Common myeloid progenitor, CD34-positive (primary cell): ENCODE measurements at regions not wholly inside any gene's neighbourhood (a gene's known extent, or its start where the extent isn't known, plus 50 kb on each side); places are given as distances from the start of the nearest gene placed in this dataset.

Source experiments
- CTCF ChIA-PET: fragments of 350-600 bp; sonication (Branson Sonifier 250); formaldehyde crosslinking; loops from one replicate; lab custom pipeline; 2021; ENCODE audit warnings: antibody characterized with exemption; lab: Charles Lee
- POLR2A ChIA-PET: fragments of 350-600 bp; sonication (Branson Sonifier 250); formaldehyde crosslinking; loops from one replicate; lab custom pipeline; 2021; ENCODE audit warnings: antibody characterized with exemption; lab: Charles Lee
- DNase-seq, 3 donors: peaks; one replicate each; pipeline versions ENCODE4 v3.0.0 to v3.0.0-alpha.2; 2013
- H3K27ac ChIP-seq, 2 experiments: 1 replicate in 1 of 2; 2 replicates in 1 of 2; pipeline ENCODE4 v1.7.0; 2013; ENCODE audit warnings: inconsistent platforms in 2 of 2, low read length in 2 of 2, mild to moderate bottlenecking in 2 of 2, low read depth in 1 of 2, moderate library complexity in 1 of 2; ENCODE audit not compliant: severe bottlenecking in 2 of 2, insufficient read depth in 1 of 2, poor library complexity in 1 of 2
- H3K27me3 ChIP-seq, 5 experiments: replicated peaks in 2 of 5; 1 replicate in 3 of 5; 2 replicates in 2 of 5; pipeline versions ENCODE4 v1.6.1 to v1.7.0; 2013; ENCODE audit warnings: low read length in 4 of 5, mild to moderate bottlenecking in 2 of 5, moderate library complexity in 2 of 5, inconsistent platforms in 1 of 5; ENCODE audit not compliant: insufficient read depth in 5 of 5, control insufficient read depth in 4 of 5
- H3K36me3 ChIP-seq, 4 experiments: 1 replicate in 2 of 4; 2 replicates in 2 of 4; pipeline versions ENCODE4 v1.6.1 to v1.7.0; 2013; ENCODE audit warnings: low read length in 3 of 4, control low read depth in 1 of 4, mild to moderate bottlenecking in 1 of 4; ENCODE audit not compliant: control insufficient read depth in 4 of 4, insufficient read depth in 4 of 4
- H3K4me1 ChIP-seq, 4 experiments: 1 replicate in 3 of 4; 2 replicates in 1 of 4; pipeline versions ENCODE4 v1.6.1 to v1.7.1; 2013; ENCODE audit warnings: low read length in 3 of 4, mild to moderate bottlenecking in 3 of 4, control low read depth in 1 of 4, inconsistent platforms in 1 of 4, moderate library complexity in 1 of 4; ENCODE audit not compliant: control insufficient read depth in 4 of 4, insufficient read depth in 4 of 4; ENCODE audit errors: control extremely low read depth in 1 of 4
- H3K4me3 ChIP-seq, 7 experiments: 1 replicate in 4 of 7; 2 replicates in 3 of 7; pipeline versions ENCODE4 v1.5.1 to v1.7.0; 2013; ENCODE audit warnings: mild to moderate bottlenecking in 7 of 7, low read length in 6 of 7, moderate library complexity in 6 of 7, inconsistent platforms in 2 of 7, low read depth in 2 of 7, control low read depth in 1 of 7; ENCODE audit not compliant: insufficient read depth in 4 of 7, control insufficient read depth in 1 of 7; ENCODE audit errors: extremely low read depth in 1 of 7
- H3K9me3 ChIP-seq, 5 experiments: 1 replicate in 4 of 5; 2 replicates in 1 of 5; pipeline versions ENCODE4 v1.6.1 to v1.7.1; 2013; ENCODE audit warnings: low read length in 4 of 5, mild to moderate bottlenecking in 2 of 5, inconsistent platforms in 1 of 5, low read depth in 1 of 5, moderate library complexity in 1 of 5; ENCODE audit not compliant: control insufficient read depth in 4 of 5, insufficient read depth in 2 of 5; ENCODE audit errors: control extremely low read depth in 1 of 5
- WGBS: methylation state at CpG from one replicate; pipeline ENCODE4 v1.1.5; 2013; ENCODE audit not compliant: insufficient coverage; 5-methylcytosine and 5-hydroxymethylcytosine counted together

DNA sequence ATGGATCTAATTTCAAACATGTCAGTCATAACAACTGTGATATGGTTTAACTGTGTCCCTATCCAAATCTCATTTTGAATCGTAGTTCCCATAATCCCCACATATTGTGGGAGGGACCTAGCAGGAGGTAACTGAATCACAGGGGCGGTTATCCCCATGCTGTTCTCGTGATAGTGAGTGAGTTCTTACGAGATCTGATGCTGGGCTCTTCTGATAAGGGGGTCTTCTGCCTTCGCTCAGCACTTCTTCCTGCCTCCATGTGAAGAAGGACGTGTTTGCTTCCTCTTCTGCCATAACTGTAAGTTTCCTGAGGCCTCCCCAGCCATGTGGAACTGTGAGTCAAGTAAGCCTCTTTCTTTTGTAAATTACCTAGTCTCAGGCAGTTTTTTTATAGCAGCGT lies 138.0 kb upstream of the PCGF5 start:
- no peak for DNase-seq
- Histone ChIP-seq H3K4me3 (no peak overlapping the region), H3K9me3 (peaks cover 0 to 3% (median 0%) of the 10 kb centered on the region in 5 experiments), H3K27ac (no peak overlapping the region), H3K36me3 (no peaks in the 10 kb centered on the region), H3K27me3 (peaks cover 0 to 5% (median 0%) of the 10 kb centered on the region in 5 experiments), H3K4me1 (no peaks in the 10 kb centered on the region)
- 90% methylated on average over 6 of the region's 7 CpGs for WGBS
- CTCF ChIA-PET: no interaction called here
- POLR2A ChIA-PET: no interaction called here

- H3K27ac ChIP-seq: no peak overlapping the region
- H3K9me3 ChIP-seq: peaks cover 0 to 6% (median 2%) of the 10 kb centered on the region in 5 experiments
- no peaks in the 10 kb centered on the region for H3K36me3 ChIP-seq
- CTCF ChIA-PET: interaction anchor here (0.8 to 5.0 kb wide), 9 partner anchors 10 to 411 kb away, joined by 3 to 69 read pairs (median 3); no protein-coding TSS in a partner anchor
- H3K4me1 ChIP-seq: no peaks in the 10 kb centered on the region
- no peaks in the 10 kb centered on the region for H3K27me3 ChIP-seq
- 85% methylated on average over 3 of the region's 7 CpGs for WGBS
- peak; percentile 19 to 59 (median 53) for DNase-seq
- H3K4me3 ChIP-seq: no peak overlapping the region
- POLR2A ChIA-PET: interaction anchor here (0.7 kb wide), 1 partner anchor 163 kb away, joined by 3 read pairs; no protein-coding TSS in a partner anchor
Observed at GRCh38 chr10:91088300-91089140, 131.9 kb upstream of the PCGF5 start.

GRCh38 chr10:91090761-91091529 lies 129.5 kb upstream of the PCGF5 start:
- H3K27me3 ChIP-seq: no peaks in the 10 kb centered on the region
- WGBS: 90% methylated on average over 4 of the region's 5 CpGs
- no peak overlapping the region for H3K27ac ChIP-seq
- no peaks in the 10 kb centered on the region for H3K4me1 ChIP-seq
- H3K9me3 ChIP-seq: peaks cover 0 to 6% (median 2%) of the 10 kb centered on the region in 5 experiments
- peak in 2 of 3 donors; percentile 5 to 6 for DNase-seq
- no peak overlapping the region for H3K4me3 ChIP-seq
- POLR2A ChIA-PET: no interaction called here
- CTCF ChIA-PET: interaction anchor here (1.0 to 5.0 kb wide), 2 partner anchors 85 to 160 kb away, joined by 3 to 69 read pairs; no protein-coding TSS in a partner anchor
- H3K36me3 ChIP-seq: no peaks in the 10 kb centered on the region

- Histone ChIP-seq H3K36me3 (no peaks in the 10 kb centered on the region), H3K4me3 (no peak overlapping the region), H3K4me1 (no peaks in the 10 kb centered on the region), H3K9me3 (peaks cover under 1 to 6% (median 2%) of the 10 kb centered on the region in 5 experiments), H3K27ac (no peak overlapping the region), H3K27me3 (no peaks in the 10 kb centered on the region)
- ChIA-PET CTCF (interaction anchor here (5.0 kb wide), 1 partner anchor 159 kb away, joined by 69 read pairs; no protein-coding TSS in a partner anchor), POLR2A (no interaction called here)
- DNase-seq: no peak
- 100% methylated on average over 2 of the region's 2 CpGs for WGBS
Observed at GRCh38 chr10:91091780-91092179, 128.7 kb upstream of the PCGF5 start.

DNA sequence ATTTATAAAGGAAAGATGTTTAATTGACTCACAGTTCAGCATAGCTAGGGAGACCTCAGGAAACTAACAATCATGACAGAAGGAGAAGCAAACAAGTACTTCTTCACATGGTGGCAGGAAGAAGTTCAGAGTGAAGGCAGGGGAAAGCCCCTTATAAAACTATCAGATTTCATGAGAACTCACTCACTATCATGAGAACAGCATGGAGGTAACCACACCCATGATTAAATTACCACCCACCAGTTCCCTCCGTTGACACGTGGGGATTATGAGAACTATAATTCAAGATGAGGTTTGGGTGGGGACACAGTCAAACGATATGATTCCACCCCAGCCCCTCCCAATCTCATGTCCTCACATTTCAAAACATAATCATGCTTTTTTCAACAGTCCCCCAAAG lies 124.2 kb upstream of the PCGF5 start:
- no peak overlapping the region for H3K4me3 ChIP-seq
- WGBS: 82% methylated on average over 1 of the region's 3 CpGs
- H3K9me3 ChIP-seq: peaks cover 2 to 18% (median 6%) of the 10 kb centered on the region in 5 experiments
- no peak overlapping the region for H3K27ac ChIP-seq
- H3K27me3 ChIP-seq: no peaks in the 10 kb centered on the region
- POLR2A ChIA-PET: no interaction called here
- no peaks in the 10 kb centered on the region for H3K4me1 ChIP-seq
- no peak for DNase-seq
- CTCF ChIA-PET: interaction anchor here (1.2 kb wide), 1 partner anchor 155 kb away, joined by 3 read pairs; no protein-coding TSS in a partner anchor
- H3K36me3 ChIP-seq: no peaks in the 10 kb centered on the region

- no peak overlapping the region for H3K4me3 ChIP-seq
- H3K27me3 ChIP-seq: no peaks in the 10 kb centered on the region
- ChIA-PET POLR2A (no interaction called here), CTCF (interaction anchor here (1.2 kb wide), 1 partner anchor 154 kb away, joined by 3 read pairs; no protein-coding TSS in a partner anchor)
- H3K27ac ChIP-seq: no peak overlapping the region
- no peak for DNase-seq
- H3K9me3 ChIP-seq: peaks cover 2 to 18% (median 6%) of the 10 kb centered on the region in 5 experiments
- no peaks in the 10 kb centered on the region for H3K4me1 ChIP-seq
- no peaks in the 10 kb centered on the region for H3K36me3 ChIP-seq
Observed at GRCh38 chr10:91097313-91097712, 123.2 kb upstream of the PCGF5 start.
